DMS79 treated with DMSO at 0.1 percent for 48 hours (cell line): ENCODE measurements at regions not wholly inside any gene's neighbourhood (a gene's known extent, or its start where the extent isn't known, plus 50 kb on each side); places are given as distances from the start of the nearest gene placed in this dataset.

Source experiments
- DNase-seq: peaks from one replicate; lab custom pipeline; 2025; lab: John Stamatoyannopoulos, UW

DNA sequence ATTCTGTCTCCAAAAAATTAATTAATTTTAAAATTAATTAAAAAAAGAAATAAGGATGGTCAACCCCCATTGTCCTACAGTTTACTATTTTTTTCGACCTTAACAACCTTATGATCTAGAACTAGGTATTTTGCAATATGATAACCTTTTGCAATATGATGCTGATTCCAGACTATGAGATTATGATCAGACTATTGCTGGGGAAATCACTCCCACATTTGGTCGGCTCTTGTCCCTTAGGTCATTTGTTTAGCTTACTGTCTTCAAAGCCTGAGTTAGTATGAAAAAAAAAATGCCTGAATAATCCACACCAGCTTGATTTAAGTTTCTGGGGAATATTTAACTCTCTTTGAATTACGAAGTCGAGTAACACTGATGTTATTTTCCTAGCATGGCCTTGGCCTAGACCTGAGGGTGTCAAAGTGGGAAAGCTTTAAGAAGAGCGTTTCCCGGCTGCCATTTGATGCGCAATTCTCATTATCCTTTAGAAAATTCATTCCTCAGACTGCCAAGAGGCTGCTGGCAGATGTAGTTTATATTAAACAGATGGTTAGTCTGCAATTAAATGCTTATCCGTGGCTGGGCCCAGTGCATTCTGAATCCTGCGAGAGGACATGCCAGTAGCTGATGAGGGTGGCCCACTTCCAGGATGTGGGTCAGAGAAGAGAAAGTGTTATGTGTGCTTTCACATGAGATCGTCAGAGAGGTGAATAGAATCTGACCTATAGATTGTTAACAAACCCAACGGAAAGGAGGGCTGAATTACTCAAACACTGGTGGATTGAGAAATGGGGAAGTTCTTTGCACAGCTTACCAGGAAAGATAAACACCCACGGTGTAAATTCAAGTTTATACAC lies 496.0 kb upstream of the THBS1 start:
- DNase-seq = no peak

DNA sequence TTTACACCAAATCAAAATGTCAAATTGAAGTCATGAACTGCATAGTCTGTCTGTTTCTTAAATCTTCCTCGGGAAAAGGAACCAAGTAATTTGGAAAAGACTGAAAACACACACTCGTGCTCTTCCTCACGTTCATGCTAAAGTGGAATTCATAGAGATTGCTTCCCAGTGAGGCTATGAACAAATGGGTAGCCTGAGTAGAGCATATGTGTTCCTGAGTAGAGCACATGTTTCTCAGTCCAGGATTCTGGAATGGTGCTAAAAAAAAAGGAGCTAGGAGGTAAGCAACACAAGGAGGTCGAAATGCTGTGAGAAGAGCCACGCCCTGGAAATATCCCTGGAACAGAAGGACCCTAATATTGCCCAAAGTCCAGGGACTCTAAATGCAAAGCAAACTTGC lies 494.2 kb upstream of the THBS1 start:
- DNase-seq = no peak

DNA sequence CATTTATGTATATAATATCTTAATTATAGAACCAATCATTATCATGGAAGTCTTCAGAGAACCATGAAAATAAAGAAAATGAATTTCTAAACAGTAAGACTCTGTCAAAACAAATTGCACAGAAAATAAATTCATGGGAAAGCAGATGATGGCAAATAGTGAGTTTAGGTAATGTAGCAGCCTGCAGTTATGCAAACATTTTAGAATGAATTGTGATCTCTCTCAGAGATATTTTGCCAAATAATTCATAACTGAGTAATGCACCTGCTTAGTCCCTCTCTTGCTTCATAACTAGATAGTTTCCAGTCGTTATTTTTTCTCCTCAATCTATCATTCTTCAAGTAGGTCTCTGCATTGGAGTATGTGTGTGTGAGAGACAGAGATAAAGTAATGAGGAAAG lies 492.7 kb upstream of the THBS1 start:
- no peak for DNase-seq

- DNase-seq = no peak
Observed at GRCh38 chr15:39092354-39092753, 488.5 kb upstream of the THBS1 start.

DNA sequence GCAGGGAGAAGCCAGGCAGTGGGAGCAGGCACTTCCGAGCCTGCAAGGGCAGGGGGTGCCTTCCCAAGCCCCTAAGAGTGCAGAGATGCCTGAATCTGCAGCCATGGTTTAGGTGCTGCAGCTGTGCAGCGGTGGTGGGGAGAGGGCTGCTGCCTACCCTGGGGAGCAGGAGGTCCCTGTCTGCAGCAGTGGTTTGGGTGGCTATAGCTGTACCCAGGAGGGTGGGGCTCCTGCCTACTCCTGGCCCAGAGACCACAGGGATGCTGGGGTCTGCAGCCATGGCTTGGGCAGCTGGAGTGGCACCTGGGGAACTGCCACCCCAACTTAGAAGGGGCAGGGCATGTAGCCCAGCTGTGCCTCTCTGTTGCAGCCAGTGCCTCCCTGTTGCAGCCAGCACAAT lies 488.1 kb upstream of the THBS1 start:
- DNase-seq = no peak

DNA sequence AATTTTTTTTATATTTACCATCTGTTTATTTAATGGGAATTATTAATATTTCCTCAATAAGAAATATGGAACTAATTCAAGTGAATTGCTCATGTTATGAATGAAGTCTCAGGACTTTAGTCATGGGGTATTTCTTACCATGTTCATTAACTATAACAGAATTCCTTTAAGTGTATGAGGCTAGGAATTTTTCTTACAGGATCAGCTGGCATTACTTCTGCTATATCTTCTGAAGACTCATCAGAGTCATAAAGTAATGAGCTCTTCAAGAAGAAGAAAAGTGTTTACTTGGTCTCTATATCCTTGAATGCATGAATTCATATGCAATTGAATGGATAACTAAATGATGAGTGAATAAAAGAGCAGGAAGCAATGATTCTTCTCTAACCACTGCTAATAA lies 486.8 kb upstream of the THBS1 start:
- DNase-seq = no peak

DNA sequence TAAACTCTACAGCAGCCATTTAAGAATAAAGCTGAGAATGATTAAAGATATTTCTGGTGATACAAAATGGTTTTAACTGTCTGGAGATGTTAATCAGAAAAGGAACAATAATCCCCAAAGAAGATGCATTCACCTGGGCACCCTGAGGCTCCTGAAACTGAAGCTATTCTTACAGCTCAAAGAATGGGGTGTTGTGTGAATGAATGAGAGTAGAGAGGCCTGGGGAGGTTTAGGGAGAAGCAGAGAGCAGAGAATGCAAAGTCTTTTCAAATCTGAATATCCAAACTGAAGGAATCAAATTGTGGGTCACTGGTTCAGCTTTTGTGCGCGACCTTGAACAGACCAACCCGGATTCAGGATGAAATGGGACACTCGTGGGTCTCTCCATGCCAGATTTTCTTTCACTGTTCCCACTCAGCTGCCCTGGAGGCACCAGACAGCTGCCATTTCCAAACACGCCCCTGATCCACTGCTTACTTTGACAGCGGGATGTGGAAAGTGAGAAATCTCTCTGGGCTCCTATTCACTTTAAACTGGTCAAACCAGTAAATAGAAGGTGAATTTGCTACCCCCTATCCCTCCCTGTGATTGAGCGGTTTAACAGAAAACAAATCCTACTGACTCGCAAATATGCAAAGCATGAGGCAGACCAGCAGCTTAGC lies 485.5 kb upstream of the THBS1 start:
- DNase-seq = no peak

GRCh38 chr15:39096608-39097205 lies 484.2 kb upstream of the THBS1 start:
- no peak for DNase-seq

DNA sequence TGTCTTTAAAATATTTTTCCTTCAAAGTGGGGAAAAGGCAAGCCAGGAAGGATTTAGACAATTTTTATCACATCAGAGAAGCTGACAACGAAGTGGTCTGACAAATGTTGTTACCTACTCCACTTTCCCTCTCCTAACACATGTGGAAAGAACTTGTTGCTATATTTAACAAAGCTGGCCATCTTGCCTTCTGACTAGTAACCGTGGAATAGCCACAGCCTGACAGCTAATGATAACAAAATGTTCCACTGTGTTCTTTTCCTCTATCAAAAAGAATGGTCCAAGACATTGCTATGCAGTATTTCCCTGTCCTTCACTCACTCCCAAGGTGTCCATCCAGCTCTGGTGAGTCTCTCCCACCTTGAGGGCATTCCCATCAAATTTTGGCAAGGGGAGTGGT lies 481.4 kb upstream of the THBS1 start:
- DNase-seq = no peak

DNA sequence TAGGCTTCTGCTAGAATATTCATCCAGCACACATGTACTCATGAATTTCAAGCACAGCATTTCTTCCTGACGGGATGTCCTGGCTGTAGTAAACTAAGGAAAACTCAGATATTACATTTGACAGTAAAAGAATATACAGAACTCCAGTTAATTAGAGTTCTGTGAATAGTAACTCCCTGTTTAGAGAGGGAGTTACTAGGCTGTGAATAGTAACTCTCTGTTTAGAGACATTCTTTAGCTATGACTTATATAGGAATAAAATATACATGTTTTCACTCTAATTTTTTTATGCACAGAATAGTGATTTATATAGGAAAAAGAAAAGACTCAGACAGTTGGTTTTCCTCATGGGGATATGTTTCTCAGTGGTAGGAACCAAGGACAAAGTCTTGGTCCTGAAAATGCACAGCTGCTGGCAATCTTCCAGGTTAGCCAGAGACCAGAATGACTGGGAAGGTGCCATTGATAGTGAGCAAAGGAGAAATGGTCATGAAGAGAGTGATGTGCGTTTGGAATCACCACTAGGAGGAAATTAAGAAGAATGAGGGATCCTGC lies 480.7 kb upstream of the THBS1 start:
- DNase-seq = no peak

- no peak for DNase-seq
Observed at GRCh38 chr15:39102431-39102830, 478.4 kb upstream of the THBS1 start.

GRCh38 chr15:39106950-39107349 lies 473.9 kb upstream of the THBS1 start:
- DNase-seq = no peak

DNA sequence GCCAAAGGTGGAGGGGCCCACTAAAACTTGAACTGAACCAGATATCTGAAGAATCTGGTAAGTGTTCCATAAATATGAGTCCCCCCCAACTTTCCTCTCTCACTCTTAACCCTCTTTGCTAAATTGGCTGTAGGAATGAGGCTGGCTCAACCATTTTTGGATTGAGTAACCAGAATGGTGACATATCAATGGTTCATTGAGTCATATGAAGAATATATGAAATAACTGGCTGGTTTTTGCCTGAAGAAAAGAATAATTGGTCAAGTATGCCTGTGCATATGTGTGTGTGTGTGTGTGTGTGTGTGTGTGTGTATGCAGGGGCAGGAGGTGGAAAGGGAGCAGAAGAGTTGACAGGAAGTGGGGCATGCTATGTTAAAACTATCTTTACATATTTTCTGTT lies 472.9 kb upstream of the THBS1 start:
- no peak for DNase-seq

DNA sequence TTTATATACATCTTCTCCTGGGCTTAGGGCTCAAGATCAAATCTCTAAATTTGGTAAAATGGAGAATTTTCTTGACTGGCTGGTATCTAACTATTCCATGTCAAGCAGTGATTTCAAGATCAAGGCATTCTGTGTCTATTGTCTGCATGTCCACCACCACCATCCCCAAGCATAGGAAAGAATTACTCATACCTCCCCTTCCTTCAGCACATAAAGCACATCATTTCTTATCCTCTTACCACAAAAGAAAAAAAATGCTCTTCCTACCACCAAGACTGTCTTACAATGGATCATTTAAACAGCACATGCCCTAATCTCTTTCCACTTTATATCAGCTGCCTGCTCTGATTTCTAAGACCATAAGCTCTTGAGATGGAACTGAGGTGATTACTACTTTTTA lies 470.5 kb upstream of the THBS1 start:
- DNase-seq = no peak

DNA sequence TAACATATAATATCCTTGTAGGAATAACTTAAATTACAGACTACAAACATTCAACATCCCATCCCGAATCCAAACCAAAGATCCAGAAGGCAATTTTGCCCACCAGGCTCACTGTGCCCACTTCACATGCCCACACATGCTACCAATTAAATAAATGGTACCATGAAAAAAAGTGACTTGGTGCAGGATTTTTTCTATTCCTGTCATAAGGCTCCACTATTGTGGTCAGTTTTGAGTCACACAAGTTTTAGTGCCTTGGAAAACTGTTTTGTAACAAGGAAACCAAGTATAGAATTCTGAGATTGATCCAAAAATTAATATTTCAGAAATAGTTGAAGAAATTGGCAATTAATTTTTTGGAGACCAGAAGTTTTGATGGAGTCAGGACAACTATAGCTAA lies 470.1 kb upstream of the THBS1 start:
- DNase-seq = no peak

GRCh38 chr15:39113741-39114140 lies 467.1 kb upstream of the THBS1 start:
- DNase-seq = no peak

DNA sequence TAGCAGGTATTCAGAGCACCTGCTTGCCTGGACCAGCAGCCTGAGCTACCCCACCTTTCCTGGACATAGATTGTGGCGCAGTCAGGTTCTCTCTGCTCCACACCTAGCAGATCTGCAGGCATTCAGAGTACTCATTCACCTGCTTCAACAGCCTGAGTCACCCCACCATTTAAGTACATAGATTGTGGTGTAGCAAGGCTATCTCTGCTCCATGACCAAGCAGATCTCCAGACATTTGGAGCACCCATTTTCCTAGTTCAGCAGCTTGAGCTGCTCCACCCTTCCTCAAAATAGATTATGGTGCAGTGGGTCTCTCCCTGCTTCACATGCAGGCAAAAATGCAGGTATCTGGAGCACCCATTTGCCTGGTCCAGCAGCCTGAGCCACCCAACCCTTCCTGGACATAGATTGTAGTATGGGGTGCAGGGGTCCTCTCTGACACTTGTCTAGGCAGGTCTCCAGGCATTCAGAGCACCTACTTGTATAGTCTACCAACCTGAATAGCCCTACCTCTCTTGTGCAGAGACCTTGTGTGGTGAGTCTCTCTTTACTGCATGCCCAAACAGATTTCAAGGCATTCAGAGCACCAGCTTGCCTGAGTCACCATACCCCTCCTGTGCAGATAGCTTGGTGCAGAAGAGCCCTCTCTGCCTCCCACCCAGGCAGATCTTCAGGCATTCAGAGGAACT lies 466.0 kb upstream of the THBS1 start:
- DNase-seq = no peak

GRCh38 chr15:39115379-39116057 lies 465.4 kb upstream of the THBS1 start:
- DNase-seq = no peak

DNA sequence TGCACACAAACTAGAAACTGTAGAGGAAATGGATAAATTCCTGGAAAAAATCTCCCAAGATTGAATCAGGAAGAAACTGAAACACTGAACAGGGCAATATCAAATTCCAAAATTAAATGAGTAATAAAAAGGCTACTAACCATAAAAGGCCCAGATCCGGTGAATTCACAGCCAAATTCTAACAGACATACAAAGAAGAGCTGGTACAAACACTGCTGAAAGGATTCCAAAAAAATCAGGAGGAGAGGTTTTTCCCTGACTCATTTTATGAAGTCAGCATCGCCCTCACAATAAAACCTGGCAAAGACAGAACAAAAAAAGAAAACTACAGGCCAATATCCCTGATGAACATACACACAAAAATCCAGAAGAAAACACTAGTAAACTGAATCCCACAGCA lies 462.4 kb upstream of the THBS1 start:
- DNase-seq = no peak

DNA sequence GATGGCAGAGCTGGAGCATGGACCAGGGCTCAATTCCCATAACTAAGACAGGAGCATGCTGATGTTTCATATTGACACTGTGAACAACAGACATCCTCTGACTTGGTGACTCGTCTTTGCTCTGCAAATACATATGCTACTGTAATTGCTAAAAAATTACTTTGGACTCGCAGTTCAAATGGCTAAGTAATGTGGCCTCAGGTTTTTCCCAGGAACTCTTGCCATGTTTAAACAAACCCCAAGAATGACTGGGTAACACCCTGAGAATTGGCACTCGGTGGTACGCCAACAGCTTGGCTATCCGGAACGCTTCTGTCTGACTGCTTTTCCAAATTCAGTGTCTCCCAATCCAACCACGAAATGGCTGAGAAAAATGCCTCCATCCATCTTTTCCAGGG lies 456.7 kb upstream of the THBS1 start:
- no peak for DNase-seq

DNA sequence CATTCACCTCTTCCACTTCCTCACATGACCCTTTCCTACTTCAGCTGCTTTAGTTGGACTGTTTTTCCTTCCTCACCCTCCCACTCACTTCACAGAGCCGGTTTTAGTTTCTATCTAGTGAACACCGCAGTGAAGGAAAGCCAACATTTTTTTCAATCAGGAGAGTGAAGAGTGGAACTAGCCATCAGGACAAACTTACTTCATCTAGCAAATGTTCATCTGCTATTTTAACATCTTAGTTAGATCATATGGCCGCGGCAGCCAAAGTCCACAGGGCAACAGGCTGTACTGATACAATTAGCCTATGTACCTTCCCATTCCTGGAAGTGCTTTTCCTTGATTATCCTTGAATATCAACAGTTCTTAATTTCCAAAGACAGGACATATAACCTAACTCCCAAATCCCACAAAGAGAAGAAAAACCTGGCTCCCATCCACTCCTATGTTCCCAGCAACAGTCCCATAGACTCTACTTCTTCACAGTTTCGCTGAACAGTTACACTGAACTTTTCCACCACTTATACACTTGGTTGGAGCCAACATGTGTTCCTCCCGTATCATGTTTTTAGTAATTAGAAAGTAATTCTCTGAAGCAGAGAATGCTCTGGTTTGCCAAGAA lies 456.2 kb upstream of the THBS1 start:
- DNase-seq = no peak
